Memory B cell (primary cell): ENCODE measurements at regions not wholly inside any gene's neighbourhood (a gene's known extent, or its start where the extent isn't known, plus 50 kb on each side); places are given as distances from the start of the nearest gene placed in this dataset.
A peak's percentile ranks its signal among the peaks of the same experiment; 100 is the strongest.
"Not testable (repeated sequence)": the region's sequence is repeated elsewhere in the genome, so short reads cannot be mapped to it uniquely, and the experiment has no call there.

Source experiments
- ATAC-seq: fragments of 150-1000 bp; cut with Tn5 transposase; 2 replicates; pipeline ENCODE4 v1.10.0; 2021; ENCODE audit warnings: low read depth, mild to moderate bottlenecking, moderate library complexity
- DNase-seq, 2 donors: peaks; one replicate each; pipeline ENCODE4 v3.0.0; 2022; ENCODE audit warnings: low spot score in 2 of 2
- H3K27ac Mint-ChIP-seq: one replicate; pipeline ENCODE4 v1.8.0; 2022; ENCODE audit warnings: mild to moderate bottlenecking, moderate library complexity, mixed read lengths
- H3K27me3 Mint-ChIP-seq: one replicate; pipeline ENCODE4 v1.8.0; 2022; ENCODE audit warnings: mixed read lengths
- H3K36me3 Mint-ChIP-seq: one replicate; pipeline ENCODE4 v1.8.0; 2022; ENCODE audit warnings: mild to moderate bottlenecking, mixed read lengths
- H3K4me1 Mint-ChIP-seq: one replicate; pipeline ENCODE4 v1.8.0; 2022; ENCODE audit warnings: mixed read lengths
- H3K4me3 Mint-ChIP-seq: one replicate; pipeline ENCODE4 v1.8.0; 2022; ENCODE audit warnings: mild to moderate bottlenecking, moderate library complexity, mixed read lengths
- H3K9me3 Mint-ChIP-seq: one replicate; pipeline ENCODE4 v1.8.0; 2022; ENCODE audit warnings: mixed read lengths

- H3K27ac Mint-ChIP-seq: no peak overlapping the region
- H3K27me3 Mint-ChIP-seq: no peaks in the 10 kb centered on the region
- no peaks in the 10 kb centered on the region for H3K36me3 Mint-ChIP-seq
- H3K9me3 Mint-ChIP-seq: no peaks in the 10 kb centered on the region
- peaks cover 14% of the 10 kb centered on the region for H3K4me1 Mint-ChIP-seq
- H3K4me3 Mint-ChIP-seq: no peak overlapping the region
- no peak for ATAC-seq
- DNase-seq: no peak
These were observed 365.0 kb downstream of the MAT2B start for GRCh38 chr5:163870441-163870840.

GRCh38 chr5:163874431-163874830 lies 369.0 kb downstream of the MAT2B start:
- no peak for ATAC-seq
- Mint-ChIP-seq H3K36me3 (peaks cover 2% of the 10 kb centered on the region), H3K4me3 (no peak overlapping the region), H3K4me1 (peaks cover 10% of the 10 kb centered on the region), H3K27me3 (no peaks in the 10 kb centered on the region), H3K27ac (no peak overlapping the region), H3K9me3 (peaks cover 1% of the 10 kb centered on the region)
- DNase-seq: no peak

- H3K4me3 Mint-ChIP-seq, DNase-seq, H3K27ac Mint-ChIP-seq: not testable (repeated sequence)
These were observed 369.5 kb downstream of the MAT2B start for GRCh38 chr5:163874912-163875311.

GRCh38 chr5:163877865-163878264 lies 372.4 kb downstream of the MAT2B start:
- no peaks in the 10 kb centered on the region for H3K27me3 Mint-ChIP-seq

More at GRCh38 chr5:163874912-163875311, 369.5 kb downstream of the MAT2B start:
- not testable (repeated sequence) for ATAC-seq, H3K36me3 Mint-ChIP-seq, H3K9me3 Mint-ChIP-seq, H3K27me3 Mint-ChIP-seq
- peaks cover 10% of the 10 kb centered on the region for H3K4me1 Mint-ChIP-seq

GRCh38 chr5:163878490-163878889 lies 373.1 kb downstream of the MAT2B start:
- DNase-seq: no peak
- ATAC-seq: no peak
- H3K27me3 Mint-ChIP-seq: no peaks in the 10 kb centered on the region
- peaks cover 8% of the 10 kb centered on the region for H3K4me1 Mint-ChIP-seq
- no peak overlapping the region for H3K27ac Mint-ChIP-seq
- H3K36me3 Mint-ChIP-seq: peaks cover 2% of the 10 kb centered on the region
- H3K9me3 Mint-ChIP-seq: peaks cover 1% of the 10 kb centered on the region
- H3K4me3 Mint-ChIP-seq: no peak overlapping the region

More at GRCh38 chr5:163877865-163878264, 372.4 kb downstream of the MAT2B start:
- H3K27ac Mint-ChIP-seq: peak overlapping the region; percentile 24
- peaks cover 2% of the 10 kb centered on the region for H3K36me3 Mint-ChIP-seq
- peaks cover 1% of the 10 kb centered on the region for H3K9me3 Mint-ChIP-seq
- no peak overlapping the region for H3K4me3 Mint-ChIP-seq
- no peak for DNase-seq
- peaks cover 8% of the 10 kb centered on the region for H3K4me1 Mint-ChIP-seq
- no peak for ATAC-seq

GRCh38 chr5:163880302-163880701 lies 374.9 kb downstream of the MAT2B start:
- Mint-ChIP-seq H3K36me3 (peaks cover 2% of the 10 kb centered on the region), H3K27me3 (no peaks in the 10 kb centered on the region), H3K9me3 (peaks cover 1% of the 10 kb centered on the region), H3K4me1 (peaks cover 5% of the 10 kb centered on the region), H3K4me3 (no peak overlapping the region), H3K27ac (no peak overlapping the region)
- no peak for DNase-seq
- no peak for ATAC-seq

- no peak for ATAC-seq
- no peaks in the 10 kb centered on the region for H3K36me3 Mint-ChIP-seq
- no peak overlapping the region for H3K27ac Mint-ChIP-seq
- H3K4me3 Mint-ChIP-seq: no peak overlapping the region
- H3K4me1 Mint-ChIP-seq: peaks cover 3% of the 10 kb centered on the region
- H3K27me3 Mint-ChIP-seq: no peaks in the 10 kb centered on the region
- H3K9me3 Mint-ChIP-seq: no peaks in the 10 kb centered on the region
- no peak for DNase-seq
These were observed 379.7 kb downstream of the MAT2B start for GRCh38 chr5:163885117-163885516.

- no peak overlapping the region for H3K27ac Mint-ChIP-seq
- H3K9me3 Mint-ChIP-seq: no peaks in the 10 kb centered on the region
- no peaks in the 10 kb centered on the region for H3K27me3 Mint-ChIP-seq
- no peaks in the 10 kb centered on the region for H3K36me3 Mint-ChIP-seq
- no peak for ATAC-seq
- DNase-seq: no peak
- H3K4me1 Mint-ChIP-seq: peaks cover 3% of the 10 kb centered on the region
- H3K4me3 Mint-ChIP-seq: no peak overlapping the region
These were observed 382.4 kb downstream of the MAT2B start for GRCh38 chr5:163887854-163888253.

- no peaks in the 10 kb centered on the region for H3K36me3 Mint-ChIP-seq
- H3K4me3 Mint-ChIP-seq: no peak overlapping the region
- no peak overlapping the region for H3K27ac Mint-ChIP-seq
- H3K9me3 Mint-ChIP-seq: no peaks in the 10 kb centered on the region
- DNase-seq: no peak
- no peaks in the 10 kb centered on the region for H3K27me3 Mint-ChIP-seq
- H3K4me1 Mint-ChIP-seq: peaks cover 3% of the 10 kb centered on the region
- no peak for ATAC-seq
These were observed 382.9 kb downstream of the MAT2B start for GRCh38 chr5:163888366-163888765.

- Mint-ChIP-seq H3K27ac (no peak overlapping the region), H3K9me3 (no peaks in the 10 kb centered on the region), H3K36me3 (no peaks in the 10 kb centered on the region), H3K4me1 (peaks cover 6% of the 10 kb centered on the region), H3K27me3 (no peaks in the 10 kb centered on the region), H3K4me3 (no peak overlapping the region)
- ATAC-seq: no peak
- DNase-seq: no peak
These were observed 383.9 kb downstream of the MAT2B start for GRCh38 chr5:163889369-163889768.

- ATAC-seq (no peak), DNase-seq (no peak)
- Mint-ChIP-seq H3K4me1 (peaks cover 12% of the 10 kb centered on the region), H3K27me3 (no peaks in the 10 kb centered on the region), H3K4me3 (no peak overlapping the region), H3K9me3 (peaks cover 1% of the 10 kb centered on the region), H3K36me3 (no peaks in the 10 kb centered on the region), H3K27ac (no peak overlapping the region)
These were observed 384.8 kb downstream of the MAT2B start for GRCh38 chr5:163890261-163890660.

GRCh38 chr5:163893281-163893680 lies 387.9 kb downstream of the MAT2B start:
- Mint-ChIP-seq H3K4me3 (no peak overlapping the region), H3K27me3 (no peaks in the 10 kb centered on the region), H3K36me3 (no peaks in the 10 kb centered on the region), H3K9me3 (peaks cover 1% of the 10 kb centered on the region), H3K4me1 (peaks cover 26% of the 10 kb centered on the region), H3K27ac (no peak overlapping the region)
- DNase-seq: no peak
- no peak for ATAC-seq

- Mint-ChIP-seq H3K4me1 (peaks cover 30% of the 10 kb centered on the region), H3K27me3 (no peaks in the 10 kb centered on the region), H3K9me3 (peaks cover 1% of the 10 kb centered on the region), H3K27ac (peak overlapping the region; percentile 58), H3K4me3 (no peak overlapping the region), H3K36me3 (no peaks in the 10 kb centered on the region)
- peak; percentile 74 for ATAC-seq
- DNase-seq: no peak
These were observed 389.2 kb downstream of the MAT2B start for GRCh38 chr5:163894645-163895044.

GRCh38 chr5:163898873-163899272 lies 393.5 kb downstream of the MAT2B start:
- peaks cover 1% of the 10 kb centered on the region for H3K9me3 Mint-ChIP-seq
- no peaks in the 10 kb centered on the region for H3K36me3 Mint-ChIP-seq
- H3K27me3 Mint-ChIP-seq: no peaks in the 10 kb centered on the region
- DNase-seq (no peak), ATAC-seq (no peak)
- no peak overlapping the region for H3K27ac Mint-ChIP-seq
- H3K4me3 Mint-ChIP-seq: no peak overlapping the region
- H3K4me1 Mint-ChIP-seq: peaks cover 30% of the 10 kb centered on the region

- H3K9me3 Mint-ChIP-seq, DNase-seq, H3K27me3 Mint-ChIP-seq: not testable (repeated sequence)
- peaks cover 12% of the 10 kb centered on the region for H3K36me3 Mint-ChIP-seq
- peak overlapping the region; percentile 43 for H3K4me3 Mint-ChIP-seq
- ATAC-seq: peak; percentile 80
- H3K27ac Mint-ChIP-seq: peak overlapping the region; percentile 94
- peaks cover 37% of the 10 kb centered on the region for H3K4me1 Mint-ChIP-seq
These were observed 402.4 kb downstream of the MAT2B start for GRCh38 chr5:163907783-163908182.
